ENCODE measurements at regions not wholly inside any gene's neighbourhood (a gene's known extent, or its start where the extent isn't known, plus 50 kb on each side); places are given as distances from the start of the nearest gene placed in this dataset.
"Not testable (repeated sequence)": the region's sequence is repeated elsewhere in the genome, so short reads cannot be mapped to it uniquely, and the experiment has no call there.

- no peak overlapping the region for H3K4me3 ChIP-seq (ENCODE audit: low read depth, low read length)
- DNase-seq (ENCODE audit: low read depth), result no peak
- TF ChIP-seq CTCF (IDR thresholded peaks at IDR 0.05; ENCODE audit: insufficient read depth, low read depth, low read length), result no peak
These were observed 154.5 kb upstream of the MAGI2 start for GRCh38 chr7:79608005-79608404.

- peak; percentile 10 for DNase-seq (ENCODE audit: low read depth)
- H3K4me3 ChIP-seq (ENCODE audit: low read depth, low read length), result no peak overlapping the region
These were observed 151.4 kb upstream of the MAGI2 start for GRCh38 chr7:79604841-79605240.

GRCh38 chr7:79598351-79598750, 144.9 kb upstream of the MAGI2 start:
- no peak for DNase-seq (ENCODE audit: low read depth)
- TF ChIP-seq CTCF (IDR thresholded peaks at IDR 0.05; ENCODE audit: insufficient read depth, low read depth, low read length), result no peak
- H3K4me3 ChIP-seq (ENCODE audit: low read depth, low read length), result no peak overlapping the region

More at GRCh38 chr7:79604841-79605240, 151.4 kb upstream of the MAGI2 start:
- no peak for TF ChIP-seq CTCF (IDR thresholded peaks at IDR 0.05; ENCODE audit: insufficient read depth, low read depth, low read length)

- peak; percentile 13 for DNase-seq (ENCODE audit: low read depth)
- H3K4me3 ChIP-seq (ENCODE audit: low read depth, low read length), result not testable (repeated sequence)
These were observed 141.2 kb upstream of the MAGI2 start for GRCh38 chr7:79594671-79595070.

GRCh38 chr7:79593866-79594301, 140.4 kb upstream of the MAGI2 start:
- peak; percentile 10 for DNase-seq (ENCODE audit: low read depth)
- no peak overlapping the region for H3K4me3 ChIP-seq (ENCODE audit: low read depth, low read length)
- no peak for TF ChIP-seq CTCF (IDR thresholded peaks at IDR 0.05; ENCODE audit: insufficient read depth, low read depth, low read length)

GRCh38 chr7:79590916-79591623, 137.6 kb upstream of the MAGI2 start:
- no peak for TF ChIP-seq CTCF (IDR thresholded peaks at IDR 0.05; ENCODE audit: insufficient read depth, low read depth, low read length)
- no peak for DNase-seq (ENCODE audit: low read depth)
- no peak overlapping the region for H3K4me3 ChIP-seq (ENCODE audit: low read depth, low read length)

- no peak overlapping the region for H3K4me3 ChIP-seq (ENCODE audit: low read depth, low read length)
- TF ChIP-seq CTCF (IDR thresholded peaks at IDR 0.05; ENCODE audit: insufficient read depth, low read depth, low read length), result no peak
- no peak for DNase-seq (ENCODE audit: low read depth)
These were observed 136.9 kb upstream of the MAGI2 start for GRCh38 chr7:79590391-79590790.
